D341Med (cell line): ENCODE measurements at regions not wholly inside any gene's neighbourhood (a gene's known extent, or its start where the extent isn't known, plus 50 kb on each side); places are given as distances from the start of the nearest gene placed in this dataset.

Experiments used
- DNase-seq: peaks from one replicate; pipeline ENCODE4 v3.0.0; 2012; ENCODE audit warnings: low spot score

- no peak for DNase-seq
Observed at GRCh38 chr19:32294871-32295438, 50.5 kb upstream of the ZNF507 start.
